Thyroid gland (tissue), 4 donors: ENCODE measurements at regions not wholly inside any gene's neighbourhood (a gene's known extent, or its start where the extent isn't known, plus 50 kb on each side); places are given as distances from the start of the nearest gene placed in this dataset.

Source experiments
- CTCF ChIP-seq, 6 experiments: fragments of 200-600 bp in 3 of 6; fragments of 450-650 bp in 3 of 6; sonication (generic) in 3 of 6; IDR thresholded peaks; one replicate each; pipeline ENCODE4 v1.5.1; 2016 to 2019; ENCODE audit warnings: antibody characterized with exemption in 6 of 6, mild to moderate bottlenecking in 2 of 6, inconsistent platforms in 1 of 6, moderate library complexity in 1 of 6
- POLR2A ChIP-seq, 2 donors: fragments of 450-650 bp; IDR thresholded peaks; one replicate each; pipeline ENCODE4 v1.6.1; 2017; ENCODE audit warnings: antibody characterized with exemption in 2 of 2, mild to moderate bottlenecking in 2 of 2, moderate library complexity in 1 of 2

GRCh38 chr11:116049383-116049782, 545.2 kb upstream of the CADM1 start:
- TF ChIP-seq CTCF (IDR thresholded peaks at IDR 0.05) (no peak), POLR2A (IDR thresholded peaks at IDR 0.05) (no peak)
